H9 (cell line): ENCODE measurements at regions not wholly inside any gene's neighbourhood (a gene's known extent, or its start where the extent isn't known, plus 50 kb on each side); places are given as distances from the start of the nearest gene placed in this dataset.

Source experiments
- DNase-seq: peaks from one replicate; pipeline ENCODE4 v3.0.0-alpha.2; 2017
- H2AFZ ChIP-seq: one replicate; pipeline ENCODE4 v1.6.1; 2013; ENCODE audit warnings: mild to moderate bottlenecking, low read length, control low read depth, moderate library complexity
- H2AK5ac ChIP-seq: 2 replicates; pipeline ENCODE4 v1.6.1; 2013; ENCODE audit warnings: low read length, control low read depth, mixed read lengths; ENCODE audit not compliant: insufficient read length
- H2BK120ac ChIP-seq: one replicate; pipeline ENCODE4 v1.6.1; 2013; ENCODE audit warnings: low read depth, mild to moderate bottlenecking, low read length, control low read depth, inconsistent platforms; ENCODE audit not compliant: poor library complexity, severe bottlenecking
- H2BK12ac ChIP-seq: 2 replicates; pipeline ENCODE4 v1.6.1; 2013; ENCODE audit warnings: low read length, control low read depth, mixed read lengths, low read depth; ENCODE audit not compliant: insufficient read length
- H2BK15ac ChIP-seq: 2 replicates; pipeline ENCODE4 v1.6.1; 2013; ENCODE audit warnings: low read depth, low read length, control low read depth
- H2BK20ac ChIP-seq: one replicate; pipeline ENCODE4 v1.6.1; 2013; ENCODE audit warnings: low read depth, mild to moderate bottlenecking, low read length, control low read depth, inconsistent platforms; ENCODE audit not compliant: poor library complexity, severe bottlenecking
- H2BK5ac ChIP-seq: 2 replicates; pipeline ENCODE4 v1.6.1; 2013; ENCODE audit warnings: low read length, control low read depth, mixed read lengths; ENCODE audit not compliant: insufficient read length
- H3K14ac ChIP-seq: 2 replicates; pipeline ENCODE4 v1.6.1; 2013; ENCODE audit warnings: low read length, control low read depth; ENCODE audit not compliant: insufficient read depth
- H3K18ac ChIP-seq: 2 replicates; pipeline ENCODE4 v1.6.1; 2013; ENCODE audit warnings: low read depth, mild to moderate bottlenecking, mixed read lengths, low read length, control low read depth; ENCODE audit not compliant: insufficient read length
- H3K23ac ChIP-seq: 2 replicates; pipeline ENCODE4 v1.6.1; 2013; ENCODE audit warnings: low read length, control low read depth, mixed read lengths, low read depth; ENCODE audit not compliant: insufficient read length
- H3K23me2 ChIP-seq: 2 replicates; pipeline ENCODE4 v1.6.1; 2013; ENCODE audit warnings: low read depth, mild to moderate bottlenecking, mixed read lengths, low read length, control low read depth; ENCODE audit not compliant: insufficient read length, poor library complexity, severe bottlenecking
- H3K27ac ChIP-seq: 2 replicates; pipeline ENCODE4 v1.5.1; 2013; ENCODE audit warnings: low read length, control low read depth, mixed read lengths, low read depth; ENCODE audit not compliant: insufficient read length
- H3K27me3 ChIP-seq: 2 replicates; pipeline ENCODE4 v1.6.1; 2013; ENCODE audit warnings: low read length, control low read depth, inconsistent platforms; ENCODE audit not compliant: insufficient read depth
- H3K4ac ChIP-seq: 2 replicates; pipeline ENCODE4 v1.6.1; 2013; ENCODE audit warnings: low read depth, mild to moderate bottlenecking, control low read depth, inconsistent platforms, low read length, moderate library complexity
- H3K4me1 ChIP-seq: 2 replicates; pipeline ENCODE4 v1.6.1; 2013; ENCODE audit warnings: low read length, control low read depth, inconsistent platforms; ENCODE audit not compliant: insufficient read depth
- H3K4me2 ChIP-seq: 2 replicates; pipeline ENCODE4 v1.6.1; 2013; ENCODE audit warnings: low read length, control low read depth, mixed read lengths; ENCODE audit not compliant: insufficient read length, insufficient read depth
- H3K56ac ChIP-seq: 2 replicates; pipeline ENCODE4 v1.6.1; 2013; ENCODE audit warnings: low read depth, mild to moderate bottlenecking, mixed read lengths, low read length, control low read depth; ENCODE audit not compliant: insufficient read length
- H3K79me1 ChIP-seq: 2 replicates; pipeline ENCODE4 v1.6.1; 2013; ENCODE audit warnings: low read depth, mild to moderate bottlenecking, moderate library complexity, low read length, control low read depth, inconsistent platforms; ENCODE audit not compliant: insufficient read depth, poor library complexity, severe bottlenecking
- H3K79me2 ChIP-seq: 2 replicates; pipeline ENCODE4 v1.6.1; 2013; ENCODE audit warnings: low read length, control low read depth, inconsistent platforms; ENCODE audit not compliant: insufficient read depth
- H3K9ac ChIP-seq: 2 replicates; pipeline ENCODE4 v1.6.1; 2013; ENCODE audit warnings: low read length, control low read depth, mixed read lengths; ENCODE audit not compliant: insufficient read length; ENCODE audit errors: extremely low read depth
- H3K9me3 ChIP-seq: one replicate; pipeline ENCODE4 v1.6.1; 2013; ENCODE audit warnings: low read depth, low read length, inconsistent platforms; ENCODE audit not compliant: control insufficient read depth
- H3T11ph ChIP-seq: one replicate; pipeline ENCODE4 v1.6.1; 2013; ENCODE audit warnings: mild to moderate bottlenecking, low read length, control low read depth, inconsistent platforms
- H4K20me1 ChIP-seq: one replicate; pipeline ENCODE4 v1.6.1; 2013; ENCODE audit not compliant: control insufficient read depth, insufficient read length, insufficient read depth
- H4K5ac ChIP-seq: 2 replicates; pipeline ENCODE4 v1.6.1; 2013; ENCODE audit warnings: low read depth, mild to moderate bottlenecking, mixed read lengths, low read length, control low read depth; ENCODE audit not compliant: insufficient read length
- H4K8ac ChIP-seq: replicated peaks from 2 replicates; pipeline ENCODE4 v1.6.1; 2013; ENCODE audit warnings: low read length, control low read depth, mixed read lengths, low read depth; ENCODE audit not compliant: insufficient read length
- H4K91ac ChIP-seq: 2 replicates; pipeline ENCODE4 v1.6.1; 2013; ENCODE audit warnings: low read depth, mild to moderate bottlenecking, moderate library complexity, mixed read lengths, low read length, control low read depth; ENCODE audit not compliant: insufficient read length
- H3K27ac Mint-ChIP-seq, 3 experiments: 2 replicates in 2 of 3; 3 replicates in 1 of 3; pipeline ENCODE4 v1.8.0; 2020 to 2021; ENCODE audit warnings: mixed read lengths in 3 of 3, mild to moderate bottlenecking in 1 of 3, moderate library complexity in 1 of 3
- H3K27me3 Mint-ChIP-seq: 2 replicates; pipeline ENCODE4 v1.8.0; 2021; ENCODE audit warnings: low read depth, mild to moderate bottlenecking, moderate library complexity, mixed read lengths
- H3K36me3 Mint-ChIP-seq, 3 experiments: 2 replicates in 2 of 3; 3 replicates in 1 of 3; pipeline ENCODE4 v1.8.0; 2020 to 2021; ENCODE audit warnings: low read depth in 3 of 3, mixed read lengths in 3 of 3; ENCODE audit not compliant: insufficient read depth in 1 of 3
- H3K4me1 Mint-ChIP-seq, 2 experiments: 2 replicates each; pipeline ENCODE4 v1.8.0; 2020; ENCODE audit warnings: mixed read lengths in 2 of 2
- H3K4me3 Mint-ChIP-seq, 2 experiments: 2 replicates in 1 of 2; 3 replicates in 1 of 2; pipeline ENCODE4 v1.8.0; 2020 to 2021; ENCODE audit warnings: mild to moderate bottlenecking in 2 of 2, mixed read lengths in 2 of 2, moderate library complexity in 1 of 2
- H3K9me3 Mint-ChIP-seq, 2 experiments: 2 replicates in 1 of 2; 3 replicates in 1 of 2; pipeline ENCODE4 v1.8.0; 2020; ENCODE audit warnings: mild to moderate bottlenecking in 2 of 2, mixed read lengths in 2 of 2, moderate library complexity in 1 of 2
- WGBS: extraction: QIAGEN DNeasy Blood & Tissue Kit; methylation state at CpG from one replicate; pipeline ENCODE4 v1.1.7; 2013; ENCODE audit warnings: missing lambda C conversion rate, low lambda C conversion rate, mixed read lengths; ENCODE audit not compliant: insufficient read length; ENCODE audit errors: extremely low coverage; 5-methylcytosine and 5-hydroxymethylcytosine counted together
- TF ChIP-seq, protein P1 (sequence below): fragments of 200-600 bp; sonication (generic); conservative IDR thresholded peaks from 3 replicates; pipeline ENCODE4 v1.8.0; 2021; ENCODE audit warnings: antibody characterized with exemption, mild to moderate bottlenecking

DNA sequence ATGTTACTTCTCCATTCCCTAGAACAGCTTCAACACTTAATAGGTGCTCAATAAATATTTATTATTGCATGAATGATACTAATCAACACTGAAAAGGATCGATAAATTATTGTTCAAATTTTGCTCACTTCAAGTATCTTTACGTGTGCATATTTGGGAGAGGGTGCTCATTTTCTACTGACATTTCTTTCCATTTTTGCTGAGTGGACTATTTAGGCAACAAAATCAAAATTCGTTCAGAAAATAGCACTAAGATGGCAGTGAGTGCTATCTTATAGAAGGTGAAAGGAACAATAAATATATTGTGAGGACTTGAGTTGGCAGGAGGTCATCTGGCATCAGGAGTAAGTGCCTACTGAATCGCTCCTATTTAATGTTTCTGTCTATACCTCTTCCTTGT is 501.9 kb upstream of the IRAK1BP1 start:
- Histone ChIP-seq H2BK12ac (no peak overlapping the region), H3K79me1 (no peaks in the 10 kb centered on the region), H4K8ac (no peak overlapping the region), H3K9me3 (no peaks in the 10 kb centered on the region), H2BK5ac (no peak overlapping the region), H3K27me3 (no peaks in the 10 kb centered on the region), H3K9ac (no peak overlapping the region), H3T11ph (no peak overlapping the region), H3K4me1 (no peaks in the 10 kb centered on the region), H3K14ac (no peak overlapping the region), H3K56ac (no peak overlapping the region), H4K5ac (no peak overlapping the region), H4K91ac (no peak overlapping the region), H3K23ac (no peak overlapping the region), H3K27ac (no peak overlapping the region), H2BK120ac (no peak overlapping the region), H3K4ac (no peak overlapping the region), H3K79me2 (no peaks in the 10 kb centered on the region), H3K23me2 (no peaks in the 10 kb centered on the region), H3K18ac (no peak overlapping the region), H4K20me1 (no peaks in the 10 kb centered on the region), H3K4me2 (no peak overlapping the region), H2BK15ac (no peak overlapping the region), H2AK5ac (no peak overlapping the region), H2BK20ac (no peak overlapping the region), H2AFZ (no peak overlapping the region)
- H3K4me1 Mint-ChIP-seq, result no peaks in the 10 kb centered on the region
- TF ChIP-seq, protein P1, sequence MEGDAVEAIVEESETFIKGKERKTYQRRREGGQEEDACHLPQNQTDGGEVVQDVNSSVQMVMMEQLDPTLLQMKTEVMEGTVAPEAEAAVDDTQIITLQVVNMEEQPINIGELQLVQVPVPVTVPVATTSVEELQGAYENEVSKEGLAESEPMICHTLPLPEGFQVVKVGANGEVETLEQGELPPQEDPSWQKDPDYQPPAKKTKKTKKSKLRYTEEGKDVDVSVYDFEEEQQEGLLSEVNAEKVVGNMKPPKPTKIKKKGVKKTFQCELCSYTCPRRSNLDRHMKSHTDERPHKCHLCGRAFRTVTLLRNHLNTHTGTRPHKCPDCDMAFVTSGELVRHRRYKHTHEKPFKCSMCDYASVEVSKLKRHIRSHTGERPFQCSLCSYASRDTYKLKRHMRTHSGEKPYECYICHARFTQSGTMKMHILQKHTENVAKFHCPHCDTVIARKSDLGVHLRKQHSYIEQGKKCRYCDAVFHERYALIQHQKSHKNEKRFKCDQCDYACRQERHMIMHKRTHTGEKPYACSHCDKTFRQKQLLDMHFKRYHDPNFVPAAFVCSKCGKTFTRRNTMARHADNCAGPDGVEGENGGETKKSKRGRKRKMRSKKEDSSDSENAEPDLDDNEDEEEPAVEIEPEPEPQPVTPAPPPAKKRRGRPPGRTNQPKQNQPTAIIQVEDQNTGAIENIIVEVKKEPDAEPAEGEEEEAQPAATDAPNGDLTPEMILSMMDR, result no peak
- no CpG with 5 or more reads among the region's 4 CpGs for WGBS
- no peak overlapping the region for H3K4me3 Mint-ChIP-seq
- no peaks in the 10 kb centered on the region for H3K36me3 Mint-ChIP-seq
- no peaks in the 10 kb centered on the region for H3K9me3 Mint-ChIP-seq
- H3K27me3 Mint-ChIP-seq, result no peaks in the 10 kb centered on the region
- no peak overlapping the region for H3K27ac Mint-ChIP-seq
- DNase-seq, result no peak
